ENCODE measurements at regions not wholly inside any gene's neighbourhood (a gene's known extent, or its start where the extent isn't known, plus 50 kb on each side); places are given as distances from the start of the nearest gene placed in this dataset.
"Not testable (repeated sequence)": the region's sequence is repeated elsewhere in the genome, so short reads cannot be mapped to it uniquely, and the experiment has no call there.

- in situ Hi-C loops (cut with HindIII; ENCODE audit: low pct_unique_long_range_greater_than_20kb, low sequenced_read_pairs), result no loop called here
- no peak for TF ChIP-seq JUND (IDR thresholded peaks at IDR 0.05; ENCODE audit: low read depth)
- DNase-seq (ENCODE audit: low read depth in 1 of 2, low spot score in 1 of 2), result no peak
Observed at GRCh38 chr3:168813225-168813802, 717.6 kb upstream of the GOLIM4 start.

DNA sequence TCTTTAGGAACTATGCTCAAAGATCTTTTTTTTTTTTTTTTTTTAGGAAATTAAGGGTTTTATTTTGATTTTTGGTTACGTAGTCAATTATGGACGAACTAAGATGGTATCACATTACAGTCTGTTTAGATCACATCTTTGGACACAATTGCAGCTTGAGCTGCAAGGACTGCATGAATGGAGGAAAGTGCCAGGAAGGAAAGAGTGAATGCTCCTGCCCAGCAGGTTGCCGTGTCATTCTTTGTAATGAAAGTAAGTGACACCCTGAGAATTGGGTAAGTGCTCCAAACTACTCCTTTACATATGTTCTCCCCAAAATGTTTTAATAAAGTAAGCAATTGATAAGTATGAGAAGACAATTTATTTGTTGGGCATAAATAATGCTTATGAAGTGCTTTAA lies 716.5 kb upstream of the GOLIM4 start:
- peak in 1 of 2 experiments; percentile 18 for DNase-seq (ENCODE audit: low read depth in 1 of 2, low spot score in 1 of 2)
- in situ Hi-C loops (cut with HindIII; ENCODE audit: low pct_unique_long_range_greater_than_20kb, low sequenced_read_pairs), result no loop called here
- TF ChIP-seq JUND (IDR thresholded peaks at IDR 0.05; ENCODE audit: low read depth), result no peak

- DNase-seq (ENCODE audit: low read depth in 1 of 2, low spot score in 1 of 2), result no peak
- in situ Hi-C loops (cut with HindIII; ENCODE audit: low pct_unique_long_range_greater_than_20kb, low sequenced_read_pairs), result no loop called here
- no peak for TF ChIP-seq JUND (IDR thresholded peaks at IDR 0.05; ENCODE audit: low read depth)
Observed at GRCh38 chr3:168808596-168808995, 712.9 kb upstream of the GOLIM4 start.

- TF ChIP-seq JUND (IDR thresholded peaks at IDR 0.05; ENCODE audit: low read depth), result no peak
- in situ Hi-C loops (cut with HindIII; ENCODE audit: low pct_unique_long_range_greater_than_20kb, low sequenced_read_pairs), result no loop called here
- DNase-seq (ENCODE audit: low read depth in 1 of 2, low spot score in 1 of 2), result no peak
Observed at GRCh38 chr3:168807448-168807847, 711.7 kb upstream of the GOLIM4 start.

- no peak for DNase-seq (ENCODE audit: low read depth in 1 of 2, low spot score in 1 of 2)
- in situ Hi-C loops (cut with HindIII; ENCODE audit: low pct_unique_long_range_greater_than_20kb, low sequenced_read_pairs), result no loop called here
- no peak for TF ChIP-seq JUND (IDR thresholded peaks at IDR 0.05; ENCODE audit: low read depth)
Observed at GRCh38 chr3:168806871-168807270, 711.1 kb upstream of the GOLIM4 start.

- DNase-seq (ENCODE audit: low read depth in 1 of 2, low spot score in 1 of 2), result no peak
- TF ChIP-seq JUND (IDR thresholded peaks at IDR 0.05; ENCODE audit: low read depth), result no peak
- in situ Hi-C loops (cut with HindIII; ENCODE audit: low pct_unique_long_range_greater_than_20kb, low sequenced_read_pairs), result no loop called here
Observed at GRCh38 chr3:168803536-168803935, 707.8 kb upstream of the GOLIM4 start.

- in situ Hi-C loops (cut with HindIII; ENCODE audit: low pct_unique_long_range_greater_than_20kb, low sequenced_read_pairs), result no loop called here
- no peak for DNase-seq (ENCODE audit: low read depth in 1 of 2, low spot score in 1 of 2)
- no peak for TF ChIP-seq JUND (IDR thresholded peaks at IDR 0.05; ENCODE audit: low read depth)
Observed at GRCh38 chr3:168802766-168803165, 707.0 kb upstream of the GOLIM4 start.

DNA sequence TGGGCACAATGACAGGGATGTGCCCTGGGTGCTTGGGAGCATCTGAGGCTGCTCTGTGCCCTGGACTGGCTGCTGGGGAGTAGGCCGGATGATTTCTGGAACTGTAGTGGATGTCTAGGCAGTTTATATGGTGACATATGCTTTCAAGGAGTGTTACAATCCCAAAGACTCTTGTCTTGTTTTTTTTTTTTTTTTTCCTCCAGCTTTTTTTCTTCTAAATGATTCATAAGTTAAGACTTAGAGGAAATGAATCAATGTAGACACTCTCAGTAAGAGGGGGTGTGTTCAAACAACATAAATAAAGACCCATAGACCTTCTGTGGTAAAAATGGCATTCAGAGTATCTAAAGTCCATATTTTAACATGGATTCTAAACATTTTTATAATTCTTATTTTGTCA lies 706.1 kb upstream of the GOLIM4 start:
- in situ Hi-C loops (cut with HindIII; ENCODE audit: low pct_unique_long_range_greater_than_20kb, low sequenced_read_pairs), result no loop called here
- DNase-seq (ENCODE audit: low read depth in 1 of 2, low spot score in 1 of 2), result no peak
- no peak for TF ChIP-seq JUND (IDR thresholded peaks at IDR 0.05; ENCODE audit: low read depth)

DNA sequence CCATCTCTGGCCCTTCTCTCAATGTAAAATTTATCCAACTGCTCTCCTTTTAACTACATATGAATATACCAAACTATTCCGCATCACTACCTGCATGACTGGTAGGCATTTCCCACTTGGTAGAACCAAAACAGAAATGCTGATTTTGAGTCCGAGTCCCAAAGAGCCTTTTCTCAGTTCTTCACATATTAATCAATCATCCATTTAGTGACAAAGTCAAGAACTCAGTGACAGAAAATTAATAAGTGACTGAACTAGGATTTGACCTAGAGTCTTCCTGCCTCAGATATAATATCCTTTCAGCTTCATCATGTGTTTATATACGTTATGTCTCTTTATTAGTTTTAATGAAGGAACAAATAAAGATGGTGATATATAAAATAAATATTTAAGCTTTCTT lies 700.6 kb upstream of the GOLIM4 start:
- DNase-seq (ENCODE audit: low read depth in 1 of 2, low spot score in 1 of 2), result no peak
- TF ChIP-seq JUND (IDR thresholded peaks at IDR 0.05; ENCODE audit: low read depth), result no peak
- in situ Hi-C loops (cut with HindIII; ENCODE audit: low pct_unique_long_range_greater_than_20kb, low sequenced_read_pairs), result no loop called here

- DNase-seq (ENCODE audit: low read depth in 1 of 2, low spot score in 1 of 2), result no peak
- in situ Hi-C loops (cut with HindIII; ENCODE audit: low pct_unique_long_range_greater_than_20kb, low sequenced_read_pairs), result no loop called here
- no peak for TF ChIP-seq JUND (IDR thresholded peaks at IDR 0.05; ENCODE audit: low read depth)
Observed at GRCh38 chr3:168794427-168794826, 698.7 kb upstream of the GOLIM4 start.

DNA sequence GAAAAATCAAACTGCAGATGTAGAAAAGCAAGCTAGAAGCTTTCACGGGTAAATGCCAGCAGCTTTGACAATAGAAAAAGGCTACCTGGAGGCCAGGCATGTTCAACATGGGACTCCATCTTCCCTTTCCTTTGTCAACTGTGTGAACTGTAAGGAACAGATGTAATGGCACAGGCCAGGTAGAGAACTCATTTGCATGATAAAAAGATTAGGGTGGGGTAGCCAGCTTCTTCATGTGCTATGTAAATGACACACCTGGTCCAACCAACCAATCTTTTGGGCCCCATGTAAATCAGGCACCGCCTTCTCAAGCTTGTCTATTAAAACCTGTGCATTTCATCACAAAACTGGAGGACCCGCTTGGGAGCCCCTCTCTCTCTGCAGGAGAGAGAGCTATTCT lies 686.5 kb upstream of the GOLIM4 start:
- DNase-seq (ENCODE audit: low read depth in 1 of 2, low spot score in 1 of 2), result no peak
- TF ChIP-seq JUND (IDR thresholded peaks at IDR 0.05; ENCODE audit: low read depth), result no peak
- in situ Hi-C loops (cut with HindIII; ENCODE audit: low pct_unique_long_range_greater_than_20kb, low sequenced_read_pairs), result no loop called here

DNA sequence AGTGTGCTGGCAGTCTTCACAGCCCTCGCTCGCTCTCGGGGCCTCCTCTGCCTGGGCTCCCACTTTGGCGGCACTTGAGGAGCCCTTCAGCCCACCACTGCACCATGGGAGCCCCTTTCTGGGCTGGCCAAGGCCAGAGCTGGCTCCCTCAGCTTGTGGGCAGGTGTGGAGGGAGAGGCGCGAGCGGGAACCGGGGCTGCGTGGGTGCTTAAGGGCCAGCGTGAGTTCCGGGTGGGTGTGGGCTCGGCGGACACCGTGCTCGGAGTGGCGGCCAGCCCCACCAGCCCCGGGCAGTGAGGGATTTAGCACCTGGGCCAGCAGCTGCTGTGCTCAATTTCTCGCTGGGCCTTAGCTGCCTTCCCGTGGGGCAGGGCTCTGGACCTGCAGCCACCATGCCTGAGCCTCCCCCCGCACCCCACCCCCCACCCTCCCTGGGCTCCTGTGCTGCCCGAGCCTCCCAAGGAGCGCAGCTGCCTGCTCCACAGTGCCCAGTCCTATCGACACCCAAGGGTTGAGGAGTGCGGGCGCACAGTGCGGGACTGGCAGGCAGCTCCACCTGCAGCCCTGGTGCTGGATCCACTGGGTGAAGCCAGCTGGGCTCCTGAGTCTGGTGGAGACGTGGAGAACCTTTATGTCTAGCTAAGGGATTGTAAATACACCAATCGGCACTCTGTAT lies 684.4 kb upstream of the GOLIM4 start:
- DNase-seq (ENCODE audit: low read depth in 1 of 2, low spot score in 1 of 2); in situ Hi-C loops (cut with HindIII; ENCODE audit: low pct_unique_long_range_greater_than_20kb, low sequenced_read_pairs): not testable (repeated sequence)

- no peak for TF ChIP-seq JUND (IDR thresholded peaks at IDR 0.05; ENCODE audit: low read depth)
- DNase-seq (ENCODE audit: low read depth in 1 of 2, low spot score in 1 of 2), result no peak
- in situ Hi-C loops (cut with HindIII; ENCODE audit: low pct_unique_long_range_greater_than_20kb, low sequenced_read_pairs), result no loop called here
Observed at GRCh38 chr3:168753724-168754123, 658.0 kb upstream of the GOLIM4 start.

DNA sequence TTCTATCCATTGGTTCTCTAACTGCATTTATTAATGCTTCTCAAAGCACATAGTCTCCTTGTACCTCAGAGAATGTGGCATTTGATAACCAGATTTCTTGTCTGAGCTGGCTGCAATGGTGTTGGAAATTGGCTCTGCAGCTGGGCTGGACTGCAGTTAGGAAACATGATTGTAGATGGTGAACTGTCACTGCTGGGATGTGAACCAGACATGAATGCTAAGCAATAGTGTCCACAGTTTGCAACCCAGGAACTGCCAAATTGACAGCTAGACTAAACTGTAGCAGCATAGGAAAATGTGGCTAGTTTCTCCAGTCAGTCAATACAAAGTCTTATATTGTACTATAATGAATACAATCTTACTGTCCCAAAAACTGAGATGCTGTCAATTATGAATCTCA lies 656.6 kb upstream of the GOLIM4 start:
- no peak for TF ChIP-seq JUND (IDR thresholded peaks at IDR 0.05; ENCODE audit: low read depth)
- in situ Hi-C loops (cut with HindIII; ENCODE audit: low pct_unique_long_range_greater_than_20kb, low sequenced_read_pairs), result no loop called here
- DNase-seq (ENCODE audit: low read depth in 1 of 2, low spot score in 1 of 2), result no peak

All from T47D (cell line).